ENCODE measurements at regions not wholly inside any gene's neighbourhood (a gene's known extent, or its start where the extent isn't known, plus 50 kb on each side); places are given as distances from the start of the nearest gene placed in this dataset.
"Not testable (repeated sequence)": the region's sequence is repeated elsewhere in the genome, so short reads cannot be mapped to it uniquely, and the experiment has no call there.

- H3K4me3 ChIP-seq (replicated peaks in 1 of 3; ENCODE audit: insufficient read depth in 1 of 3, low read depth in 1 of 3, low read length in 3 of 3): no peak overlapping the region
- DNase-seq (ENCODE audit: low read depth, low spot score) (no peak), FAIRE-seq (no peak)
- H3K36me3 ChIP-seq (ENCODE audit: control insufficient read depth in 2 of 2, extremely low read depth in 1 of 2, insufficient read depth in 2 of 2, low read length in 2 of 2): no peaks in the 10 kb centered on the region
- H3K4me1 ChIP-seq (ENCODE audit: control insufficient read depth, extremely low read depth, insufficient read depth, low read length): peaks cover 6% of the 10 kb centered on the region
- BruUV-seq (replicated peaks): no TSS peak
- H3K9me3 ChIP-seq (replicated peaks; ENCODE audit: control insufficient read depth, insufficient read depth, low read length): no peaks in the 10 kb centered on the region
- no peaks in the 10 kb centered on the region for H3K9me1 ChIP-seq (replicated peaks; ENCODE audit: control insufficient read depth, extremely low read depth, insufficient read depth, low read length)
- no peak overlapping the region for H3K27ac ChIP-seq (ENCODE audit: insufficient read depth, low read depth, low read length)
- H3K79me2 ChIP-seq (ENCODE audit: control insufficient read depth, insufficient read depth, low read length): no peaks in the 10 kb centered on the region
- TF ChIP-seq EZH2 (IDR thresholded peaks at IDR 0.05; ENCODE audit: borderline replicate concordance, low read depth, low read length, severe bottlenecking) (no peak), CTCF (IDR thresholded peaks at IDR 0.05; ENCODE audit: extremely low read depth in 1 of 2, insufficient read depth in 1 of 2, low read depth in 1 of 2, low read length in 2 of 2) (no peak), JUN (IDR thresholded peaks at IDR 0.05; ENCODE audit: borderline replicate concordance, insufficient read depth, insufficient read length, low read depth) (no peak)
- no peaks in the 10 kb centered on the region for H4K20me1 ChIP-seq (replicated peaks; ENCODE audit: control insufficient read depth, extremely low read depth, insufficient read depth, low read length)
- dilution Hi-C loops (cut with MboI; ENCODE audit: extremely low pct_ligation_motif_present, low sequenced_read_pairs): no loop called here
- no peak overlapping the region for H3K4me2 ChIP-seq (ENCODE audit: insufficient read depth, low read length)
- no peaks in the 10 kb centered on the region for H3K27me3 ChIP-seq (ENCODE audit: control insufficient read depth in 2 of 2, insufficient read depth in 2 of 2, low read length in 2 of 2)
- ChIA-PET CTCF (no interaction called here), POLR2A (no interaction called here)
- intact Hi-C loops (cut with micrococcal nuclease): no loop called here
- H2AFZ ChIP-seq (ENCODE audit: low read depth, low read length): no peak overlapping the region
- H3K9ac ChIP-seq (replicated peaks; ENCODE audit: extremely low read depth, insufficient read depth, low read length): no peak overlapping the region
Measured at GRCh38 chr6:113068570-113068969, 721.4 kb downstream of the RFPL4B start.

DNA sequence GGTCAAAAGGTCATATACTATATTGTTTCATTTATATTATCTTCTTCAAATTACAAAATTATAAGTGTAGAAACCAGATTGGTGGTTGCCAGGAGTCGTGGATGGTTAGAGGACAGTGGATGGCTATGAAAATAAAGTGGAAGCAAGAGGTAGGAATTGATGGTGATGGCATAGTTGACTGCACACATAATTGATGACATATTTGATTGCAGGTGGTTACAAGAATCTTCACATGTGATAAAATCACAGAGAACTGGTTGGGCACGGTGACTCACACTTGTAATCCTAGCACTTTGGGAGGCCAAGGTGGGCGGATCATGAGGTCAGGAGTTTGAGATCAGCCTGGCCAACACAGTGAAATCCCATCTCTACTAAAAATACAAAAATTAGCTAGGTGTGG is 723.6 kb downstream of the RFPL4B start:
- H3K9me3 ChIP-seq (replicated peaks; ENCODE audit: control insufficient read depth, insufficient read depth, low read length); H3K9me1 ChIP-seq (replicated peaks; ENCODE audit: control insufficient read depth, extremely low read depth, insufficient read depth, low read length); H3K27me3 ChIP-seq (ENCODE audit: control insufficient read depth in 2 of 2, insufficient read depth in 2 of 2, low read length in 2 of 2); H2AFZ ChIP-seq (ENCODE audit: low read depth, low read length); BruUV-seq (replicated peaks); H3K36me3 ChIP-seq (ENCODE audit: control insufficient read depth in 2 of 2, extremely low read depth in 1 of 2, insufficient read depth in 2 of 2, low read length in 2 of 2); H3K4me3 ChIP-seq (replicated peaks in 1 of 3; ENCODE audit: insufficient read depth in 1 of 3, low read depth in 1 of 3, low read length in 3 of 3); H3K27ac ChIP-seq (ENCODE audit: insufficient read depth, low read depth, low read length); CTCF ChIA-PET; DNase-seq (ENCODE audit: low read depth, low spot score); H3K4me1 ChIP-seq (ENCODE audit: control insufficient read depth, extremely low read depth, insufficient read depth, low read length); intact Hi-C loops (cut with micrococcal nuclease); POLR2A ChIA-PET; H3K4me2 ChIP-seq (ENCODE audit: insufficient read depth, low read length); dilution Hi-C loops (cut with MboI; ENCODE audit: extremely low pct_ligation_motif_present, low sequenced_read_pairs); FAIRE-seq; H3K79me2 ChIP-seq (ENCODE audit: control insufficient read depth, insufficient read depth, low read length); H4K20me1 ChIP-seq (replicated peaks; ENCODE audit: control insufficient read depth, extremely low read depth, insufficient read depth, low read length); H3K9ac ChIP-seq (replicated peaks; ENCODE audit: extremely low read depth, insufficient read depth, low read length): not testable (repeated sequence)

Data from endothelial cell of umbilical vein (primary cell).